Right lobe of liver (tissue), 6 donors: ENCODE measurements at regions not wholly inside any gene's neighbourhood (a gene's known extent, or its start where the extent isn't known, plus 50 kb on each side); places are given as distances from the start of the nearest gene placed in this dataset.

Experiments
- ATAC-seq, 4 donors: fragments of 200-7000 bp; cut with Tn5 transposase; one replicate each; pipeline ENCODE4 v1.9.1; 2020; ENCODE audit warnings: mild to moderate bottlenecking in 4 of 4, moderate library complexity in 4 of 4
- DNase-seq, 3 donors: peaks; one replicate each; pipeline ENCODE4 v3.0.0-alpha.2; 2020
- H3K27ac ChIP-seq, 3 donors: fragments of 200-600 bp; one replicate each; pipeline ENCODE4 v1.8.0; 2022
- H3K27me3 ChIP-seq, 2 donors: fragments of 200-600 bp; one replicate each; pipeline ENCODE4 v1.8.0; 2022
- H3K36me3 ChIP-seq, 4 donors: fragments of 200-600 bp; sonication (generic) in 1 of 4; one replicate each; pipeline versions ENCODE4 v1.5.1 to v1.8.0; 2017 to 2022; ENCODE audit warnings: control low read depth in 1 of 4
- H3K4me1 ChIP-seq, 4 donors: fragments of 200-600 bp; sonication (generic) in 1 of 4; one replicate each; pipeline versions ENCODE4 v1.5.1 to v1.8.0; 2017 to 2022; ENCODE audit warnings: control low read depth in 1 of 4
- H3K4me3 ChIP-seq, 3 donors: fragments of 200-600 bp; one replicate each; pipeline ENCODE4 v1.8.0; 2022
- H3K9me3 ChIP-seq, 4 donors: fragments of 200-600 bp; sonication (generic) in 1 of 4; one replicate each; pipeline versions ENCODE4 v1.5.1 to v1.8.0; 2017 to 2022; ENCODE audit warnings: control low read depth in 1 of 4
- POLR2A ChIP-seq: fragments of 450-650 bp; IDR thresholded peaks from one replicate; pipeline ENCODE4 v1.6.1; 2017; ENCODE audit warnings: antibody characterized with exemption, mild to moderate bottlenecking
- WGBS: methylation state at CpG from one replicate; pipeline ENCODE4 v1.1.6; 2018; ENCODE audit warnings: low coverage, low lambda C conversion rate; ENCODE audit not compliant: insufficient coverage; ENCODE audit errors: missing lambda C conversion rate; 5-methylcytosine and 5-hydroxymethylcytosine counted together
- intact Hi-C, 2 donors: fragments of 100-400 bp; cut with DNase I; formaldehyde crosslinking; loops; one replicate each; pipeline versions ENCODE4 v1.11.2 to v1.14.1; 2022
- TF ChIP-seq, protein P1 (sequence below), 4 donors: fragments of 200-600 bp in 3 of 4; fragments of 450-650 bp in 1 of 4; IDR thresholded peaks; one replicate each; pipeline versions ENCODE4 v1.5.1 to v1.8.0; 2016 to 2022; ENCODE audit warnings: antibody characterized with exemption in 4 of 4, mild to moderate bottlenecking in 2 of 4
- donor health status: DM: no; HTN: yes; CAD: no.
- donor health status: DM: no; HTN: no; CAD: no.
- donor health status: DM: no; HTN: no; CAD: no.
- donor health status: DM: no; HTN: yes; CAD: no.
- donor health status: DM: no; HTN: yes; CAD: no.

DNA sequence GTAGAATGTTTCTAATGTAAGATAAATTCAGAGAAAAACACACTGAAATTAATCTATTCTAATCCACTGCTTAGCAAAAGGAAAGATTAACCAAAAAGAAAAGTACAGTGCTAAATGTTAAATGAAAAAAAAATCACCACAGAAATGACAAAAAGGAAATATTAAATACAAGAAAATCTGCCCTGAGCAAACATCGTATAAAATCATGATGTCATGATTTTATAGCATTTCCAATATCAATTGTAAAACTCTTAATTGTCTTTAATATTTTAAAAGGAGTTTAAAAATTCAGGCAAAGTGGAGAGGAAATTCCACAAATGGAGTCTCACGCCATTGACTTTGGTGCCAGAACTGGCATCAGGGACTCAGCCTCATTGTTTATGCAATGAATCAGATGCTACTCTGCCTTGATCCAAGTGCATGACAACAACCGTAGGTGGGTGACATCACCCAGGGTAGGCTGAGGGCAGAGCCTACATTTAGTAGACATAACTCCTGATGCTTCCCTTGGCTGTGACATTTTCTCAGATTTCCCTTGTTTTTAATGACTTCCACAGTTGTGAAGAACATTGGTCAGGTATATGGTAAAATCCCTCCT, 696.8 kb downstream of the SEMA5A start:
- H3K36me3 ChIP-seq: no peaks in the 10 kb centered on the region
- H3K27ac ChIP-seq: no peak overlapping the region
- TF ChIP-seq POLR2A: no peak
- TF ChIP-seq, protein P1, sequence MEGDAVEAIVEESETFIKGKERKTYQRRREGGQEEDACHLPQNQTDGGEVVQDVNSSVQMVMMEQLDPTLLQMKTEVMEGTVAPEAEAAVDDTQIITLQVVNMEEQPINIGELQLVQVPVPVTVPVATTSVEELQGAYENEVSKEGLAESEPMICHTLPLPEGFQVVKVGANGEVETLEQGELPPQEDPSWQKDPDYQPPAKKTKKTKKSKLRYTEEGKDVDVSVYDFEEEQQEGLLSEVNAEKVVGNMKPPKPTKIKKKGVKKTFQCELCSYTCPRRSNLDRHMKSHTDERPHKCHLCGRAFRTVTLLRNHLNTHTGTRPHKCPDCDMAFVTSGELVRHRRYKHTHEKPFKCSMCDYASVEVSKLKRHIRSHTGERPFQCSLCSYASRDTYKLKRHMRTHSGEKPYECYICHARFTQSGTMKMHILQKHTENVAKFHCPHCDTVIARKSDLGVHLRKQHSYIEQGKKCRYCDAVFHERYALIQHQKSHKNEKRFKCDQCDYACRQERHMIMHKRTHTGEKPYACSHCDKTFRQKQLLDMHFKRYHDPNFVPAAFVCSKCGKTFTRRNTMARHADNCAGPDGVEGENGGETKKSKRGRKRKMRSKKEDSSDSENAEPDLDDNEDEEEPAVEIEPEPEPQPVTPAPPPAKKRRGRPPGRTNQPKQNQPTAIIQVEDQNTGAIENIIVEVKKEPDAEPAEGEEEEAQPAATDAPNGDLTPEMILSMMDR (IDR thresholded peaks at IDR 0.05): no peak
- H3K27me3 ChIP-seq: no peaks in the 10 kb centered on the region
- intact Hi-C loops: no loop called here
- 58% methylated on average over 3 of the region's 3 CpGs for WGBS
- no peak overlapping the region for H3K4me3 ChIP-seq
- ATAC-seq (no peak), DNase-seq (no peak)
- no peaks in the 10 kb centered on the region for H3K4me1 ChIP-seq
- H3K9me3 ChIP-seq: no peaks in the 10 kb centered on the region

DNA sequence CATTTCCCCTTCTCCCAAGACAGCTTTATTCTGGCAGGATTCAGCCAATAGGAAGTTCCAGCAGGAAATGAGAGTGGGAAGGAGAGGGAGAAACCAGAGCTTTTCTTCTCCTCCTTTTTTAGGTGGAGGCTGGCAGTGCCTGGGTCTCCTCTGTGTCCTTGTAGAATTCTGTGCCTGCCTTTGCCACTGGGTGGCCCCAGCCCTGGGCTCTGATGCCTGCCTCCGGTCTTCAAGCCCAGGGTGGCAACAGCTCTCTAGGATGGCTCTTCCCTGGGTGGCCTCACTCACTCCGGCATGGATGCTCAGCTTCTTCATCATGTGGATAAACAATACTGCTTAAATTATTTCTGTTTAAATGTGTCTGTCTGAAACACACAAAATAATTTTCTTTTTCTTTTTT, 694.8 kb downstream of the SEMA5A start:
- H3K9me3 ChIP-seq: no peaks in the 10 kb centered on the region
- ATAC-seq (no peak), DNase-seq (no peak)
- WGBS: 31% methylated on average over 2 of the region's 2 CpGs
- H3K4me1 ChIP-seq: no peaks in the 10 kb centered on the region
- no peaks in the 10 kb centered on the region for H3K36me3 ChIP-seq
- intact Hi-C loops: no loop called here
- H3K27ac ChIP-seq: no peak overlapping the region
- TF ChIP-seq, protein P1 (IDR thresholded peaks at IDR 0.05): no peak
- TF ChIP-seq POLR2A: no peak
- H3K4me3 ChIP-seq: no peak overlapping the region
- H3K27me3 ChIP-seq: no peaks in the 10 kb centered on the region

DNA sequence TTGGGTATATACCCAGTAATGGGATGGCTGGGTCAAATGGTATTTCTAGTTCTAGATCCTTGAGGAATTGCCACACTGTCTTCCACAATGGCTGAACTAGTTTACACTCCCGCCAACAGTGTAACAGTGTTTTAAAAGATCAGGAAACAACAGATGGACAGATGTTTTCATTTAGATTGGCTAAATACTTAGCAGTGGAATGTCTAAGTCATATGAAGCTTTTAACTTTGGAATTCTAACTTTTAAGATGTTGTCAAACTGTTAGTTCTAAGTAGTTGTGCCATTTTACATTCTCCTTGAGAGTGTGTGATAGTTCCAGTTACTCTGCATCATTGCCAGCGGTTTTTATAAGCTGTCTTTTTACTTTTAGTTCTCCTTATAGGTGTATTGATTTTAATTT, 688.8 kb downstream of the SEMA5A start:
- intact Hi-C loops: no loop called here
- no peak overlapping the region for H3K4me3 ChIP-seq
- H3K9me3 ChIP-seq: no peaks in the 10 kb centered on the region
- 27% methylated on average over 2 of the region's 2 CpGs for WGBS
- H3K36me3 ChIP-seq: no peaks in the 10 kb centered on the region
- TF ChIP-seq POLR2A: no peak
- DNase-seq: no peak
- no peak for ATAC-seq
- no peaks in the 10 kb centered on the region for H3K27me3 ChIP-seq
- no peak overlapping the region for H3K27ac ChIP-seq
- no peaks in the 10 kb centered on the region for H3K4me1 ChIP-seq

DNA sequence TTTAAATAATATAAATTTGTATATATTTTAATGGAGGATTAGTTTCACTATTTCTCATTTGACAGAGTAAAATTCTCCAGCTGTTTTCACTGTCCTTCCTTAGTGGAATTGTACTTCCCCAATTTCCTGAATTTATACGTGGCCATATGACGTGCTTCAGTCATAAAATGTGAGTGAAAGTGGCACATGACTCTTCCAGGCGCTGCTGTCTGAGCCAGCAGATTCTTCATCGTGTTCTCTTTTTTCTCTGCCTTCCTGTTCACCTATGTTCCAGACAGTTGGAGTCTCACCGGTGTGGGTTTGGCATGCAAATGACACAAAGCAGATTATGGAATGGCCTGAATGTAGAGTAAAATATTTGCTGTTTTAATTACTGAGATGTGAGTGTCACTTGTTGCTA, 684.1 kb downstream of the SEMA5A start:
- ATAC-seq: no peak
- H3K36me3 ChIP-seq: no peaks in the 10 kb centered on the region
- H3K27me3 ChIP-seq: no peaks in the 10 kb centered on the region
- intact Hi-C loops: no loop called here
- no peak overlapping the region for H3K4me3 ChIP-seq
- no peak overlapping the region for H3K27ac ChIP-seq
- no peaks in the 10 kb centered on the region for H3K4me1 ChIP-seq
- 42% methylated on average over 5 of the region's 5 CpGs for WGBS
- H3K9me3 ChIP-seq: no peaks in the 10 kb centered on the region
- DNase-seq: no peak
- TF ChIP-seq, protein P1 (IDR thresholded peaks at IDR 0.05): no peak
- TF ChIP-seq POLR2A: no peak

DNA sequence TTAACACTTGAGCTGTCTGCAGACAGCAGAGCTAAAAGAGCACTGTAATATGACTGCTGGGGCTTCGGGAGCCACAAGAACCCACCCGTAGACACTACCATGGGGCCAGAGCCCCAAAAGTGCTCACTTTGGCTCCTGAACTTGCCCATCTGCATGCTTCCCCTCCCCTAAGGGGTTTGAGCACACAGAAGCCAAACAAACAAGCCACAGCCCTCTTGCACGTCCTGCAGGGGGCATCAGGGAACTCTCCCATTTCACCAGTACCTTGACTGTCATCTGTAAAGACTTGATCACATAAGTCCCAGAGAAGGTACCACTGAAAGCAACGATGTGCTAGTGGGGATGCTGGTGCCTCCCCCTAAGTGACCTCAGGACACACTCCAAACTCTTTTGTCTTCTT, 681.8 kb downstream of the SEMA5A start:
- H3K27ac ChIP-seq: no peak overlapping the region
- no peaks in the 10 kb centered on the region for H3K36me3 ChIP-seq
- ATAC-seq: peak; percentile 20 to 47 (median 33)
- no peak overlapping the region for H3K4me3 ChIP-seq
- DNase-seq: no peak
- H3K4me1 ChIP-seq: no peaks in the 10 kb centered on the region
- H3K27me3 ChIP-seq: no peaks in the 10 kb centered on the region
- H3K9me3 ChIP-seq: no peaks in the 10 kb centered on the region
- intact Hi-C loops: no loop called here
- WGBS: 24% methylated on average over 3 of the region's 4 CpGs
- TF ChIP-seq, protein P1 (IDR thresholded peaks at IDR 0.05): peak in 3 of 4 donors; percentile 9 to 33 (median 10)
- TF ChIP-seq POLR2A: no peak
